NCI-H1105 (cell line): ENCODE measurements at regions not wholly inside any gene's neighbourhood (a gene's known extent, or its start where the extent isn't known, plus 50 kb on each side); places are given as distances from the start of the nearest gene placed in this dataset.

Experiments
- DNase-seq: peaks from one replicate; lab custom pipeline; 2025; lab: John Stamatoyannopoulos, UW

DNA sequence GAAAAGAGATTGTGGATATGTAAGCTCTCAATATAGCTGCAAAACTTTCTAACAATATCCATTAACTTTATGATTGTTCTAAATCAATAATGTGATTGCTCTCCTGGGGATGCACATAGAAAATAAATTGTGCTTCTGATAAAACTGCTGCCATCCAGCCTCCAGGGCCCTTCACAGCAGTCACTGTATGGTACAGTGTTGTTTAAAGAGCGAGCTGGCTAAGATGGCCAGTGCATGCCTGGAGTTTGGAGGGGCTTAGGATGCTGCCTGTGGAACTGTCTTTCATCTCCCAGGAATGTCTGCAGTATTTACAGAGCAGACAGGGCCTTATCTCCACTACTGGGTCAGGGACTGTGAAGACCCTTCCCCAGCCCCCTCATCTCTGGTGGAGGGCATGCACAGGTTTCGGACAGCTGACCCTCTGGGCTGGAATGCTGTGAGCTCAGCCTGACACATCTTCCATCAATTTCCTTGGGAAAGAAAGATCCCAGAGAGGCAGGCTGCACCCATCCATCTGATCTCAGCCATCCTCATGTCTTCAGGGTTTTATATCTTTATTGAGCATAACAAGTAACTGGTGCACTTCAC, 137.0 kb downstream of the PLPP3 start:
- DNase-seq: no peak

GRCh38 chr1:56441601-56442000, 137.8 kb downstream of the PLPP3 start:
- DNase-seq: no peak

- peak; percentile 75 for DNase-seq
These were observed 139.6 kb downstream of the PLPP3 start for GRCh38 chr1:56439610-56440264.

GRCh38 chr1:56438901-56439551, 140.3 kb downstream of the PLPP3 start:
- DNase-seq: no peak

DNA sequence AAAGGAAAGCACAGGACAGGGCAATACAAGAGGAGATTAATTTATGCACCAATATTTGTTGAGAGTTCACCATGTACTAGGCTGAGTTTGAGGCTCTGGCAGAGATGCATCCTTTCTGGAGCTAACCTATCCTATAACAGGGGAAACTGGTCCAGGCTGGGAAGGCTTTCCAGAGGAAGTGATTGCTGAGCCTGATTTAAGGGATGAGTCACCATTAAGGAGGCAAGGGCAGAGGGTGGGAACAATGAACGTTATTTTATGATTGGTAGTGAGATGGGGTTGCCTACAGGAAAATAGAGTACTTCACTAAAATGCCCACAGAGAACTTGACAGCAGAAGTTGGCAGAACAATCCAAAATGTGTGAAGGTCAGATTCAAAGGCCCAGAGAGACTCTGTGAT, 141.4 kb downstream of the PLPP3 start:
- no peak for DNase-seq

- no peak for DNase-seq
These were observed 142.4 kb downstream of the PLPP3 start for GRCh38 chr1:56436912-56437417.

DNA sequence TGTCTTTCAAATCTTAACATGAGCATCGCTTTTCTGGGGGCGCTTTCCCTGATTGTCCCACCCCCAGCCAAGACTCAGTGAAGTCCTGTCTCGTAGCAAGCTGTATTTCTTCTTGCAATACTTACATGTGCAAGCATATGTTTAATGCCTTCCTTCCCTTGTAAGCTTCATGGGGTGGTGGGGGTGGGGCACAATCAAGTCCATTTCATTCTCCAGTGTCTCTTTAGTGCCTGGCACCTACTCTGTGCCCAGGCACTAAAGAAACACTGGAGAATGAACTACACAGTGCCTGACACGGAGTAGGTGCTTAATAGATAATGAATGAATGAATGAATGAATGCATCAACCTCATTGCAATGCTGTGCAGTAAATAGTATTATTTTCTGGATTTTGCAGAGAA, 143.1 kb downstream of the PLPP3 start:
- no peak for DNase-seq

- DNase-seq: no peak
These were observed 143.7 kb downstream of the PLPP3 start for GRCh38 chr1:56435434-56436262.

- no peak for DNase-seq
These were observed 144.6 kb downstream of the PLPP3 start for GRCh38 chr1:56434740-56435139.

GRCh38 chr1:56434025-56434424, 145.3 kb downstream of the PLPP3 start:
- no peak for DNase-seq

GRCh38 chr1:56433056-56433577, 146.2 kb downstream of the PLPP3 start:
- no peak for DNase-seq

DNA sequence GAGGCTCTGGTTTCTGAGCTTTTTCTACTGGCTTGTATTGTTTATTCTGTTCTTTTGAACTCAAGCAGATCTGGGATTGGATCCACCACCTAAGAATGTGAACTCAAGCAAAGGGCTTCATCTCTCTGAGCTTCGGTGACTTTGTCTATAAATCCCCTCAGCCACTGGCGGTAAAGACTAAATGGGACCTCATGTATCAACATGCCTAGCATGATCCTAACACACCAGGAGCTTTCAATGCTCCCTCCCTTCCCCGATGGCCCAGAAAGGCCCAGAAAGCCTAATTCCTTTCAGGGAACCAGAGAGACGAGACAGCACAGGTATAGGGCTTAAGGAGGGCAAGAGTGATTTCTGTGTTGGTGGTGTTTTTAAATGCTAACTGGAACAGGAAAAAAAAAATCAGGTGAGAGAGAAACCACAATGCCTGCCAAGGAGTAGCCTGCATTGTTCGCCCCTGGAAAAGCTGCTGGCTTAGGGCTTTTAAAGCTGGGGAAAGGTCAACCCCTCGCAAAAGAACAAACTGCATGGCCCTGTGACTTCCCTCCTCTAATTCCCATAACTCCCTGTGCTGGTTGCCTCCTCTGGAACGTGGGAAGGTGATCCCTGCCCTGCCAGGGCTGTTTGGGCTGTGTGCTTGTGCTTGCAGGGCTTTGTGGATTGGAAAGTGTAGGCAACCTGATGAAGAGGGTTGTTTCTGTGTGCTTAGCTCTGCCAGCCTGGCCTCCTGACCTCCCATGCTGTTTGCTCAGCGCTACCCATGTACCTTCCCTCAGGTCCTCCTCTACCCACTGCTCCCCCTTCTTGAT, 147.0 kb downstream of the PLPP3 start:
- no peak for DNase-seq

DNA sequence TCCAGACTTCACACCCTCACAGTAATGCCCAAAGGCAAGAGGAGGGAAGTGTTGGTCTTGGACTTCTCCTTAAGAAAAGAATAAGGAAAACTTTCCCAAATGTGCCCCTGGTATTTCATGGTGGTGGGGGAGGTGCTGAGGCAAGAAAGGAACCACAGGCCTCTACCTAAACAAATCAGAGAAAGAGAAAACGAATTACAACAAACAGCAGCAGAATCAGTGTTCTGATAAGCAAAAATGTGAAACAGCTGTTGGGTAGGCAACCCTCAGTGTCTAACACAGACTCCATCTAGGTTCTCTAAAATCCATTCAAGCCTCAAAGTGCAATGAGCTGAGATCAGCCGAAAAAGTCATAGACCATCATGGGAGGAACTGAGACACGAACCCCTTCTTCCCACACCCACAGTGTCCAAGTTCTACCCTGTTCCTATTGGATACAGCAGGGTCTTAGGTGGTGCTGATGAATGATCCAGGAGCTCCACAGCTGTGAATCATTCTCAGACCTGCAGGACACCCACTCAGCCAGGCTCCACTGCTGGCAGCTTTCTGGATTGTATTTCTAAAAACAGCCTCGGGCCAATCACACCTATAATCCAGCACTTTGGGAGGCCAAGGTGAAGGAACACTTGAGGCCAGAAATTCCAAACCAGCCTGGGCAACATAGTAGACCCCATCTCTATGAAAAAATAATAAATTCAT, 149.1 kb downstream of the PLPP3 start:
- no peak for DNase-seq

DNA sequence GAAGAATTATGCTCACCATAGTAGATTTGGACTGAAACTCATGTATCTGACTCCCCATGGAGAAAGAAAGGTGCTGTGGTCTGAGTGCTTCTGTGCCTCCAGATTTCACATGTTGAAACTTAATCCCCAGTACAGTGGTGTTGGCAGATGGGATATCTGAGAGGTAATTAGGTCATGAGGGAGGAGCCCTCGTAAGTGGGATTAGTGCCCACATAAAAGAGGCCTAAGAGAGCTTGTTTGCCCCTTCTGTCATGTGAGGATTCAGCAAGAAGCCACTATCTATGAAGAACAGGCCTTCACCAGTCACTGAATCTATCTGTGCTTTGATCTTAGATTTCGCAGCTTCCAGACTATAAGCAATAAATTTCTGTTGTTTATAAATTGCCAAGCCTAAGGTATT, 150.1 kb downstream of the PLPP3 start:
- DNase-seq: no peak

GRCh38 chr1:56426587-56427381, 152.6 kb downstream of the PLPP3 start:
- no peak for DNase-seq

DNA sequence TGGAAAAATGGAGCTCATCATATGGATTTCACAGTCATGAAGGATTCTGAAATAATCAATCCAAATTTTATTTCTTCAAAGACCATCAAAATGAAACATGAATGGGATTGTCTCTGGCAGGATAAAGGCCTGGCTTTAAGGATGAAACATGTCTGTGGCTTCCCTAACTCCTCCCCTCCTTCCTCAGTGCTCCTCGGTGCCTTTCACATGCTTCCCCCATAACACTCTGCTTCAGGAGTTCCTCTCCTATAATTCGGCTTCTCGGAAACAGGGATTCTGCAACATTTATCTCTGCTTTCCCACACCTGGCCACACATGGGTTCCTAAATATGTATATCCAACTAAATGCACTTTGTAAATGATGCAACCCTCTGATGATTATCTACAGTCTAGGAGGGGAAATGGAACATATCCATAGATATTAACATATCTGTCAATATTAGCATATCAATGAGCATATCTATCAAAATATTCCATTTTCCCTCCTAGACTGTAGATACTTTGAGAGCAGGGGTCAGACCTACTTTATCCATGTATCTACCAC, 153.8 kb downstream of the PLPP3 start:
- DNase-seq: no peak

DNA sequence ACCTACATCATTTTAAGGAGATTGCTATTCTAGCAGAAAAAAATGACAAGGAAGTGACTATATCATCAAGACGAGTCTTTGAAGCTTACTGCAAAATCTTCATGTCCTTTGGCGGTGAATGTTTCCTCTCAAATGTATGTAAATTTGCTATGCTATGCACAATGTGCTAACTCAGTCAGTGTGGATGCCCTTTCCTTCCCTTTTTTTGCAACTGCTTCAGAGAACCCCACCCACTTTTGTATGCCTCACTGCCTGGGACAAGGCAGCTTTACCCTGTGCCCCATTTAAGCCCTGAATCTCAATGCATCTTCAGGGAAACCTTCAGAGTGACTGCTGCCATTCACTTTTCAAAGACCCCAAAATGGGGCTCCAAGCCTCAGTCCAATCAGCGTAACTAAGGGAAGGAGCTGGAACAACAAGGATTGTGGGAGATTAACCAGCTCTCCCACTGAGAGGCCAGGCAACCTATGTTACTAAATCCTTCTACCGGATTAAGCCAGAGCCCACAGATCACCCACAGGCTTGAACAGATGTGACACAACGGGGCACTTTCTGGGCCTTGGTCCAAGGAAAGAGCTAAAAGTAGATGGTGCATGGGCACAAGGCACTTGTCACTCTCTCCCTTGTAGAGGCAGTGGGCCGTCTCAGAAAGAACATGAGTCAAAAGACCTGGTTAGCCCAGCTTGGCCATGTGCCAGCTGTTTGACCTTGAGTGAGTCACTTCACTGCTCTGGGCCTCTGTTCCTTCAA, 154.4 kb downstream of the PLPP3 start:
- DNase-seq: no peak

DNA sequence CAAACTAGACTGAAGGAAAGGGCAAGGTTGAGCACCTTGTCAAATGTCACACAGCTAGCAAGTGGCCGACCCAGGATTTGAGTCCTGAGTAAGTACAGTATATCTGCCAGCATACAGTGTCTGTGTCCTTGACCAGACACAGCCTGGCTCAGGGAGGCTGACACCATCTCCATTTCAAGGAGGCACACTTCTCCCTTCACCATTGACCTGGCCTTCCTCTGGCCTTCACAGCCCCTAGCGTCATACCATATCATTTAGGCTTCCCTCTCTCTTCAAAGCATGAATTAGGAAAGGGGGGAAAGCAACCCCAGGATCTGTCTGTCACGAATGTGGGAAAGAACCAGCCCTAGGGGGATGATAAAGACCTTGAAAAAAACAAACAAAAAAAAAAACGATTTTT, 155.6 kb downstream of the PLPP3 start:
- no peak for DNase-seq

GRCh38 chr1:56418151-56418631, 161.2 kb downstream of the PLPP3 start:
- no peak for DNase-seq
